HepG2 (cell line): ENCODE measurements at regions not wholly inside any gene's neighbourhood (a gene's known extent, or its start where the extent isn't known, plus 50 kb on each side); places are given as distances from the start of the nearest gene placed in this dataset.

ENCODE experiments used
- ATF3 ChIP-seq: sonication (generic); formaldehyde crosslinking; IDR thresholded peaks from 2 replicates; pipeline ENCODE4 v1.4.0; 2020; ENCODE audit warnings: missing genetic modification reagents
- CTCF ChIP-seq: sonication (generic); formaldehyde crosslinking; IDR thresholded peaks from 2 replicates; pipeline ENCODE4 v1.5.0; 2020; ENCODE audit warnings: mild to moderate bottlenecking, missing genetic modification reagents, moderate library complexity
- FOXO4 ChIP-seq: sonication (generic); formaldehyde crosslinking; conservative IDR thresholded peaks from 2 replicates; pipeline ENCODE4 v1.8.1; 2023; ENCODE audit warnings: missing genetic modification reagents
- JUND ChIP-seq: sonication (generic); formaldehyde crosslinking; IDR thresholded peaks from 2 replicates; pipeline ENCODE4 v1.8.0; 2022; ENCODE audit warnings: mild to moderate bottlenecking, missing genetic modification reagents
- MXD4 ChIP-seq: IDR thresholded peaks from 2 replicates; pipeline ENCODE4 v1.6.1; 2016; ENCODE audit warnings: mild to moderate bottlenecking, missing biosample characterization, missing genetic modification reagents
- POGK ChIP-seq: sonication (generic); formaldehyde crosslinking; conservative IDR thresholded peaks from 2 replicates; pipeline ENCODE4 v1.8.0; 2022; ENCODE audit warnings: mild to moderate bottlenecking, moderate library complexity, missing genetic modification reagents
- SP4 ChIP-seq: sonication (generic); formaldehyde crosslinking; IDR thresholded peaks from 2 replicates; pipeline ENCODE4 v1.8.1; 2023; ENCODE audit warnings: mild to moderate bottlenecking, missing genetic modification reagents
- XRCC5 ChIP-seq: fragments of 200-400 bp; formaldehyde crosslinking; optimal IDR thresholded peaks from 2 replicates; pipeline ENCODE3; 2017; ENCODE audit warnings: mild to moderate bottlenecking, low read length

- TF ChIP-seq MXD4 (CRISPR knock-in tag) (no peak), JUND (CRISPR knock-in tag) (no peak), POGK (no peak), CTCF (no peak), SP4 (CRISPR knock-in tag) (no peak), FOXO4 (no peak), ATF3 (CRISPR knock-in tag) (no peak), XRCC5 (no peak)
Observed at GRCh38 chr9:82467436-82467835, 478.9 kb downstream of the SPATA31D1 start.
